Head of caudate nucleus (tissue), 42 donors: ENCODE measurements at regions not wholly inside any gene's neighbourhood (a gene's known extent, or its start where the extent isn't known, plus 50 kb on each side); places are given as distances from the start of the nearest gene placed in this dataset.
"Not testable (repeated sequence)": the region's sequence is repeated elsewhere in the genome, so short reads cannot be mapped to it uniquely, and the experiment has no call there.

Source experiments
- DNase-seq, 42 donors: peaks; one replicate each; pipeline versions ENCODE4 v3.0.0 to v3.0.0-alpha.2; 2020 to 2021; ENCODE audit warnings: mixed read lengths in 7 of 42
- intact Hi-C: fragments of 100-400 bp; cut with DNase I; formaldehyde crosslinking; loops from one replicate; pipeline ENCODE4 v1.15.0; 2022

GRCh38 chr3:8173892-8174291 lies 327.7 kb upstream of the LMCD1 start:
- intact Hi-C loops, result no loop called here
- DNase-seq, result no peak

- intact Hi-C loops, DNase-seq: not testable (repeated sequence)
Measured at GRCh38 chr3:8176759-8177483, 324.7 kb upstream of the LMCD1 start.

- DNase-seq, intact Hi-C loops: not testable (repeated sequence)
Measured at GRCh38 chr3:8178516-8178915, 323.1 kb upstream of the LMCD1 start.

- DNase-seq, result no peak
- intact Hi-C loops, result no loop called here
Measured at GRCh38 chr3:8182904-8183303, 318.7 kb upstream of the LMCD1 start.

GRCh38 chr3:8183627-8184026 lies 318.0 kb upstream of the LMCD1 start:
- intact Hi-C loops, result no loop called here
- no peak for DNase-seq

GRCh38 chr3:8186213-8186612 lies 315.4 kb upstream of the LMCD1 start:
- DNase-seq, result no peak
- intact Hi-C loops, result no loop called here

- intact Hi-C loops, result no loop called here
- no peak for DNase-seq
Measured at GRCh38 chr3:8187996-8188395, 313.6 kb upstream of the LMCD1 start.

GRCh38 chr3:8189051-8189450 lies 312.6 kb upstream of the LMCD1 start:
- intact Hi-C loops, result no loop called here
- DNase-seq, result no peak

GRCh38 chr3:8191406-8191805 lies 310.2 kb upstream of the LMCD1 start:
- no peak for DNase-seq
- intact Hi-C loops, result no loop called here

- intact Hi-C loops, result no loop called here
- no peak for DNase-seq
Measured at GRCh38 chr3:8197384-8197783, 304.2 kb upstream of the LMCD1 start.

- intact Hi-C loops, result no loop called here
- DNase-seq, result no peak
Measured at GRCh38 chr3:8198605-8199004, 303.0 kb upstream of the LMCD1 start.

- no peak for DNase-seq
- intact Hi-C loops, result no loop called here
Measured at GRCh38 chr3:8200996-8201395, 300.6 kb upstream of the LMCD1 start.

- no peak for DNase-seq
- intact Hi-C loops, result no loop called here
Measured at GRCh38 chr3:8201886-8202285, 299.7 kb upstream of the LMCD1 start.

GRCh38 chr3:8204331-8204730 lies 297.3 kb upstream of the LMCD1 start:
- intact Hi-C loops, result no loop called here
- no peak for DNase-seq

GRCh38 chr3:8204853-8205650 lies 296.6 kb upstream of the LMCD1 start:
- DNase-seq, result no peak
- intact Hi-C loops, result no loop called here

- intact Hi-C loops, result no loop called here
- DNase-seq, result no peak
Measured at GRCh38 chr3:8205881-8206280, 295.7 kb upstream of the LMCD1 start.

- intact Hi-C loops, result no loop called here
- DNase-seq, result no peak
Measured at GRCh38 chr3:8206971-8207617, 294.5 kb upstream of the LMCD1 start.

- no peak for DNase-seq
Measured at GRCh38 chr3:8210882-8211341, 290.7 kb upstream of the LMCD1 start.

GRCh38 chr3:8212794-8213193 lies 288.8 kb upstream of the LMCD1 start:
- DNase-seq, result no peak
- intact Hi-C loops, result no loop called here

More at GRCh38 chr3:8210882-8211341, 290.7 kb upstream of the LMCD1 start:
- intact Hi-C loops, result no loop called here

GRCh38 chr3:8213286-8213685 lies 288.3 kb upstream of the LMCD1 start:
- DNase-seq, result no peak
- intact Hi-C loops, result no loop called here
